Right atrium auricular region (tissue), 2 donors: ENCODE measurements at regions not wholly inside any gene's neighbourhood (a gene's known extent, or its start where the extent isn't known, plus 50 kb on each side); places are given as distances from the start of the nearest gene placed in this dataset.
"Not testable (repeated sequence)": the region's sequence is repeated elsewhere in the genome, so short reads cannot be mapped to it uniquely, and the experiment has no call there.

Source experiments
- DNase-seq: peaks from one replicate; pipeline ENCODE4 v3.0.0-alpha.2; 2019; ENCODE audit warnings: low spot score
- H3K27ac ChIP-seq, 2 donors: fragments of 200-600 bp; sonication (generic); 1 replicate in 1 of 2; 2 replicates in 1 of 2; pipeline ENCODE4 v1.5.1; 2016 to 2019
- H3K27me3 ChIP-seq, 2 donors: fragments of 200-600 bp; sonication (generic); one replicate each; pipeline versions ENCODE4 v1.5.1 to v1.6.0; 2017 to 2019
- H3K36me3 ChIP-seq: fragments of 200-600 bp; sonication (generic); one replicate; pipeline ENCODE4 v1.5.1; 2016
- H3K4me1 ChIP-seq, 2 donors: fragments of 200-600 bp; sonication (generic); one replicate each; pipeline versions ENCODE4 v1.5.1 to v1.6.0; 2017 to 2019
- H3K4me3 ChIP-seq, 2 donors: fragments of 200-600 bp; sonication (generic); 1 replicate in 1 of 2; 2 replicates in 1 of 2; pipeline ENCODE4 v1.5.1; 2017 to 2019; ENCODE audit warnings: mild to moderate bottlenecking in 1 of 2, moderate library complexity in 1 of 2
- H3K9me3 ChIP-seq, 2 donors: fragments of 200-600 bp; sonication (generic); one replicate each; pipeline ENCODE4 v1.5.1; 2019
- TF ChIP-seq, protein P1 (sequence below), 2 donors: fragments of 200-600 bp; sonication (generic); IDR thresholded peaks; one replicate each; pipeline ENCODE4 v1.5.1; 2019; ENCODE audit warnings: antibody characterized with exemption in 2 of 2

DNA sequence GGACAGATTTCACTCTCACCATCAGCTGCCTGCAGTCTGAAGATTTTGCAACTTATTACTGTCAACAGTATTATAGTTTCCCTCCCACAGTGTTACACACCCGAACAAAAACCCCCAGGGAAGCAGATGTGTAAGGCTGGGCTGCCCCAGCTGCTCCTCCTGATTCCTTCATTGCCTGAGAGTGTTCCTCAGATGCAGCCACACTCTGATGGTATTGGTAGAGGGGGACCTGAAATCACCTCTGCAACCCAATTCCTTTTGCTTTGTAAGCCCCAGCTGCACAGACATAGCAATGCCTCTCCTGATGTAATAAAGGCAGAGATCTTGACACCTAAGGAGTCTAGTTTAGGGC, 1529.8 kb downstream of the RPIA start:
- H3K27me3 ChIP-seq = no peaks in the 10 kb centered on the region
- TF ChIP-seq, protein P1, sequence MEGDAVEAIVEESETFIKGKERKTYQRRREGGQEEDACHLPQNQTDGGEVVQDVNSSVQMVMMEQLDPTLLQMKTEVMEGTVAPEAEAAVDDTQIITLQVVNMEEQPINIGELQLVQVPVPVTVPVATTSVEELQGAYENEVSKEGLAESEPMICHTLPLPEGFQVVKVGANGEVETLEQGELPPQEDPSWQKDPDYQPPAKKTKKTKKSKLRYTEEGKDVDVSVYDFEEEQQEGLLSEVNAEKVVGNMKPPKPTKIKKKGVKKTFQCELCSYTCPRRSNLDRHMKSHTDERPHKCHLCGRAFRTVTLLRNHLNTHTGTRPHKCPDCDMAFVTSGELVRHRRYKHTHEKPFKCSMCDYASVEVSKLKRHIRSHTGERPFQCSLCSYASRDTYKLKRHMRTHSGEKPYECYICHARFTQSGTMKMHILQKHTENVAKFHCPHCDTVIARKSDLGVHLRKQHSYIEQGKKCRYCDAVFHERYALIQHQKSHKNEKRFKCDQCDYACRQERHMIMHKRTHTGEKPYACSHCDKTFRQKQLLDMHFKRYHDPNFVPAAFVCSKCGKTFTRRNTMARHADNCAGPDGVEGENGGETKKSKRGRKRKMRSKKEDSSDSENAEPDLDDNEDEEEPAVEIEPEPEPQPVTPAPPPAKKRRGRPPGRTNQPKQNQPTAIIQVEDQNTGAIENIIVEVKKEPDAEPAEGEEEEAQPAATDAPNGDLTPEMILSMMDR (IDR thresholded peaks at IDR 0.05) = no peak
- no peak for DNase-seq

DNA sequence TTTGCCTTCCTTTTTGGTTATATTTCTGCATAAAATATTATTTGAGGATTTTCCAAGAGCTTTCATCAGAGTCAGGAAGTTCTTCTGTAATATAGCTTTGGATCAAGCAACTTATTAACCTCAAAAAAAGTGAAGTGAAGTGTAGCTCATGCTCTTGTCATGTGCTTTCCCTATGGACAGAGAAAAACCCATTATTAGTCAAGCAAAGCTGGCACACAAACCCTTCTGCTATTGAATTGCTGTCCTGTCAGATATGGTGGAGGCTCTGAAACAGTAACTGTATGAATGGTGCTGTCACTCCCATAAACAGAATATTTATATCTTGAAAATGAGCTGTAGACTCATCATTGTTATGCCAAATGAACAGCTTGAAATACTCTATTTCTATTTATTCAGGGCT, 1533.3 kb downstream of the RPIA start:
- H3K27ac ChIP-seq, H3K27me3 ChIP-seq, DNase-seq, H3K4me3 ChIP-seq, H3K9me3 ChIP-seq, H3K4me1 ChIP-seq, H3K36me3 ChIP-seq: not testable (repeated sequence)

More for the DNA sequence above, 1529.8 kb downstream of the RPIA start:
- Histone ChIP-seq H3K36me3 (no peaks in the 10 kb centered on the region), H3K27ac (no peak overlapping the region), H3K4me1 (no peaks in the 10 kb centered on the region), H3K4me3 (no peak overlapping the region), H3K9me3 (no peaks in the 10 kb centered on the region)

DNA sequence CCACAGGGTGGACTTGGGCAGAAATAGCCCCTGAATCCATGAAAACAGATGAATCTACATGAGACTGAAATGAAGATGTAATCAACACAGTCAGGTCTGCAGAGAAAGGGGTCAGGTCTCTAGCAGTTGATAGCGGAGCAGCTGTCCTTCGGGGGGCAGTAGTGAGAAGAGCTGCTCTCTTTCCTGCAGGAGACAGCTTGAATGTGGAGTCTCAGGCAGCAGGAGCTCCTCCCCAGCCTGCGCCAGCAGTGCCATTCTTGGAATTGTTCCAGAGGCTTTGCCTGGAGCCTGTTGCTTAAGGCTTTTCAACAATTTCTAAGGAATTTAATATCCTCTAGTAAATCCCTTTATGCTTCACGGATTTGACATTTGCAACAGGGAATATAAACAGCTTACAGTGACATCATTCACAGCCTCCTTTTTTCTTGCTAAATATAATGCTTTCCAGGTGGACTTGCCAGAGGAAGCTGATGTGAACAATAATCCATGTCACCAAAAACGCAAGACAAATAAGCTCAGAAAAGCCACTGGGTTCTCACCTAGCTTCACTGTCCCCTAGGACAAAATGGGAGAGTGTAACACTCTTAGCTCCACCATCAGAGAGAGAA, 1535.1 kb downstream of the RPIA start:
- not testable (repeated sequence) for H3K4me1 ChIP-seq, H3K9me3 ChIP-seq, H3K27me3 ChIP-seq, DNase-seq, H3K4me3 ChIP-seq, H3K27ac ChIP-seq, H3K36me3 ChIP-seq
- TF ChIP-seq, protein P1 (IDR thresholded peaks at IDR 0.05) = peak in 1 of 2 donors; percentile 36

DNA sequence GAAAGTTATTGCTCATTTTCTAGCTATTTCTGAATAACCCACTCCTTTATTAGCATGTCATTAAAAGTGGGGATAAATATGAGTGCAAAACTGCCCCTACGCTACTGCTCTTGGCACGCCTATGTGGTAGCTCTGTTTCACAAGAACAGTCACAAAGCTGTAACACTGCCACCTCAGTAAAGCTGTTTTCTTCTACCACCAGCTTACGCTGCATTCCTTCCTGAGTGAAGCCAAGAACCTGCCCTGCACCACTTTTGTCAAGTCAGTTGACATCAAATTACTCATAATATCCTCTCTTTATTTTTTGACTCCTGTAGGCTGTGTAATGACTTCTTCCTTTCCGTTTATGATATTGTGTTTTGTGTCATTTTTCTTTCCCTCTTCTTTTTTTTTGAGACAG, 1539.7 kb downstream of the RPIA start:
- not testable (repeated sequence) for H3K27ac ChIP-seq, H3K4me1 ChIP-seq

DNA sequence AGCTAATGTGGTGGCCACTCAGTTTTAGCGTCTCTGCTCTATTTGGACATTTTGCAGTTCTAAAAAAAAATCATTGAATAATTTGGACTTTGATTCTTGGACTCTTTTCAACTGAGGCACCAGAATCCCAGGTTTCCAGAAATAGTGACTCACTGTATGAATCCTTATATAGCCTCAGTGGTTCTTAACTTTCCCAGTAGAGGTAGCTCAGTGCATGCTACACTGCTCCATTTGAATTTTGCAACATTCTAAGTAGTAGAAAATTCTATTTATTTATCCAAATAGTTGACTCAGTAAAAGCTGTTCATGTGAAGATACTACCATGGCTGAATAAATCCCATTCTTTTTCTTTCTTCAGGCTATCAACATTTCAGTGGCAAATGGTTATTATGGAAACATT, 1544.0 kb downstream of the RPIA start:
- not testable (repeated sequence) for H3K9me3 ChIP-seq, H3K27ac ChIP-seq, H3K4me3 ChIP-seq, H3K4me1 ChIP-seq, H3K36me3 ChIP-seq, DNase-seq, H3K27me3 ChIP-seq

More for the DNA sequence above, 1539.7 kb downstream of the RPIA start:
- H3K9me3 ChIP-seq, H3K4me3 ChIP-seq, DNase-seq, H3K36me3 ChIP-seq, H3K27me3 ChIP-seq: not testable (repeated sequence)

DNA sequence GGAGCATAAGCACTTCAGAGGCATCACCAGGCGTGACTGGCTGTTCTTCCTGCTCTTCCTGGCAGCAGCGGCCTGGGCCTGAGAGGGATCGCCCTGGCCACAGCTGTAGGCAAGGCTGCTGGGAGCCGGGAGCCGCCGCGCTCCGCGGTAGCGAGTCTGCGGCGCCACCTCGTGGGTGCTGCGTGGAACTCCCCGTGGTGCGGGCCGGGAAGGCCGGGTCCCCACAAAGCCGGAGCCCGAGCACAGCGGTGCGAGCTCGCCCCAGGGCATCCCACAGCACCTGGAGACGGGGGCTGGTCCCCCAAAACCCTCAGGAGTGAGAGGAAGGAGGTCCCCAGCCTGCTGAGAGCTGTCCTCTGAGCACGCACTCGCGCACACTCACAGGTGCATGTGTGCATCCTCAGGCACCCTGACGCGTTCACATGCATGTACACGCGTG, 1546.5 kb downstream of the RPIA start:
- H3K27me3 ChIP-seq, H3K27ac ChIP-seq, H3K4me3 ChIP-seq, H3K4me1 ChIP-seq, H3K9me3 ChIP-seq, H3K36me3 ChIP-seq: not testable (repeated sequence)
- TF ChIP-seq, protein P1 (IDR thresholded peaks at IDR 0.05) = peak in 1 of 2 donors; percentile 63
- DNase-seq = peak; percentile 60

DNA sequence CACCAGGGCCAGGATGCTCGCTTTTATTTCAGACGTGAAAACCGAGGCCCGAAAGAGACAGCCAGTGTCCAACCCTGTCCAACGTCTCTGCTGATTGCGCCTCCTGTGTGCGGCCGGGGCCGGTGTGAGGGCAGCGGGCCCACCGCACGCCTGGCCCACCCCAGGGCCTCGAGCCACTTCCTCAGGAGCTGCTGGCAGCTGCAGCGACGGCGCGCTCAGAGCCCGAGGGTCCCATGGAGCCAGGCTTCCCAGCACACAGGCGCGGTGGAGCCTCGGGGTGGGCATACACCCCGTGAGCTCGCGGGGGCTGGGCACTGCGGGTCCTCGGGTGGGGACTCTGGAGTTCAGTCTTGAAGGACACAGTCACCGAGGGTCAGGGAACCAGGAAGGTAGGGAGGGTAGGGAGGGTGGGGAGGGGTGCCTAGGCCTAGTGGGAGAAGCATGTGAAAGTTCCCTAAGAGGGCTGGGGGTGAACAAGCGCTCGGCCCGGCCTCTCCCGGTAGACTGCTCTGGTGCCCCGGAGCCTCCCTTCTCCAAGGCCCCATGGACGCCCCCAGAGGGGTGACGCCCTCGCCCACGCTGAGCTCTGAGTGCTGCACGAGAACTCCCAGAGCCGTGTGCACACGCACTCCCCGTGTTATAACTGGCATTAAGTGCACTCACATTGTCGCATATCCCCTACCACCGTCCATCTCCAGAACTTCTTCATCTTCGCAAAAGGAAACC, 1547.2 kb downstream of the RPIA start:
- H3K27me3 ChIP-seq, H3K4me1 ChIP-seq, H3K9me3 ChIP-seq, H3K4me3 ChIP-seq, H3K27ac ChIP-seq, DNase-seq, H3K36me3 ChIP-seq: not testable (repeated sequence)

DNA sequence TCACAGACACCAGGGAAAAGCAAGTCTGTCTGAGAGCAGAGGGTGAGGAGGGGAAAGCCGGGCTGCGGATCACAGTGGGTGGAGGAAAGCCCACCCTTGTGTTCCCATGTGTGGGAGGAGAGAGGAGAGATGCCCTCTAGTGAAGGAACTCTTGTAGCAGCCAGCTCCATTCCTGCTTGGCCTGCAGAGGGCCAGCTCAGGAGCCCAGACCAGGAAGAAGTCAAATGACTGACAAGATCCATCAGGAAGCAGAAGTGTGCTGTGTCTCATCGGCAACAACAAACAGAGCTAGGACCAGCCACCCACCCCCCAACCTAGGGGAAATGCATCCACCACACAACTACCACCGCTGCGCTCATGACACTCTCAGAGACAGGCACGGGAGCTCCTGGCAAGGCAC, 1548.3 kb downstream of the RPIA start:
- not testable (repeated sequence) for H3K27me3 ChIP-seq, DNase-seq, H3K4me1 ChIP-seq, H3K4me3 ChIP-seq, H3K9me3 ChIP-seq, H3K27ac ChIP-seq, H3K36me3 ChIP-seq

DNA sequence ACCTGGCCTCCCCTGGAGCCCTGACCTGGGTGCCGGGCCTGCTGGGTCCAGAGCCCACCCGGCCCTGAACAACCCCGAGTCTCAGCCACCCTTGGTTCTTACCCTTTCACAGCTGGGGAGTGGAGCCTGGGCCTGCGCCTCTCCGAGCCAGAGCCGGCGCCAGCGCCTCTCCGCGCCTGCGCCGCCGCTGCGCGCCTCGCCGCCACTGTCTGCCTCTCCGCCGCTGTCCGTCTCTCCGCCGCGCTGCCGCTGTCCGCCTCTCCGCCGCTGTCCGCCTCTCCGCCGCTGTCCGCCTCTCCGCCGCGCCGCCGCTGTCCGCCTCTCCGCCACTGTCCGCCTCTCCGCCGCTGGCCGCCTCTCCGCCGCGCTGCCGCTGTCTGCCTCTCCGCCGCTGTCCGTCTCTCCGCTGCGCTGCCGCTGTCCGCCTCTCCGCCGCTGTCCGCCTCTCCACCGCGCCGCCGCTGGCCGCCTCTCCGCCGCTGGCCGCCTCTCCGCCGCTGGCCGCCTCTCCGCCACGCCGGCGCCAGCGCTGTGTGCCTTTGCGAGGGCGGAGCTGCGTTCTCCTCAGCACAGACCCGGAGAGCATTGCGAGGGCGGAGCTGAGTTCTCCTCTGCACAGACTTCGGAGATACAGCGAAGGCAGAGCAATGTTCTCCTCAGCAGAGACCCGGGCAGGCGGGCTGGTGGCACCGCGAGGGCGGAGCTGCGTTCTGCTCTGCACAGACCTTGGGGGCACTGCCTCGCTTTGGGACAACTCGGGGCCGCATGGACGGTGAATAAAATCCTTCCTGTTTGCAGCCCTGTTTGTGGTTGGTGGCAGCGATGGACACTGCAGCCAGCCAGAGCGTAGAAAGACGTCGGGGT, 1553.7 kb downstream of the RPIA start:
- H3K4me1 ChIP-seq, H3K4me3 ChIP-seq, H3K27ac ChIP-seq, DNase-seq, H3K27me3 ChIP-seq, H3K36me3 ChIP-seq, H3K9me3 ChIP-seq: not testable (repeated sequence)

DNA sequence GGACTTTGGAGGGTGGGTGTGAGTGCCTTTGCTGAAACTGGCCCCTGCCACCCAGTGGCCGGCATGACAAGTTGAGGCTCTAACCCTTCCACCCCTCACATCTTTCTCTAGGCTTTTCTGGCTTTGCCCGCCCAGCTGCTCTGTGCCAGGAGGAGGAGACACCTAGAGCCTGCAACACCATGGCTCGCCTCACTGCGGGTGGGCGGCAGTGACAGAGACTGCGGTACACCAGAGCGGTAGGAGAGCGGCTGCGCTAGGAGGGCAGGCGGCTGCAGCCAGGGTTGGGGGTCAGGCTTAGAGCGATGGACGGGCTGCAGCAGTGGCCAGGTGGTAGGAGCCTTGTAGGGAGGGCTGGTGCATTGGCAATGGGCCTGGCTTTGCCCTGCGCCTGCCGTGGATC, 1556.9 kb downstream of the RPIA start:
- H3K4me1 ChIP-seq, H3K9me3 ChIP-seq, H3K4me3 ChIP-seq, H3K27ac ChIP-seq, H3K36me3 ChIP-seq, DNase-seq, H3K27me3 ChIP-seq: not testable (repeated sequence)

DNA sequence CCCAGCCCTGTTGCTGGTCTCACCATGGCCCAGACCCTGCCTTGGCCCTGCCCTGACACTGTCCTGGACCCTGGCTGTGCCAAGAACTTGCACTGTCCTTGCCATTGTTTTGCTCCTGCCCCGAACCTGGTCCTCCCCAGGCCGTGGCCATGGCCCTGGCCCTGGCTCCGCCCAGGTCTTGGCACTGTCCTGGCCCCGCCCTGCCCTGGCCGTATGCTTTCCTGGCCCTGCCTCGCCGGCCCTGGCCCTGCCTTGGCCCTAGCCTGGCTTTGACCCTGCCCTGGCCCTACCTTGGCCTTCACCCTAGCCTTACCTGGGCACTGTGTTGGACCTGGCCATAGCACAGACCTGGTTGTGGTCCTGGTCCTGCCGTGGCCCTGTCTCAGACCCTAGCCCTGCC, 1558.9 kb downstream of the RPIA start:
- not testable (repeated sequence) for H3K9me3 ChIP-seq, H3K36me3 ChIP-seq, H3K27me3 ChIP-seq, DNase-seq, H3K27ac ChIP-seq, H3K4me3 ChIP-seq, H3K4me1 ChIP-seq
